ENCODE measurements at regions not wholly inside any gene's neighbourhood (a gene's known extent, or its start where the extent isn't known, plus 50 kb on each side); places are given as distances from the start of the nearest gene placed in this dataset.

DNA sequence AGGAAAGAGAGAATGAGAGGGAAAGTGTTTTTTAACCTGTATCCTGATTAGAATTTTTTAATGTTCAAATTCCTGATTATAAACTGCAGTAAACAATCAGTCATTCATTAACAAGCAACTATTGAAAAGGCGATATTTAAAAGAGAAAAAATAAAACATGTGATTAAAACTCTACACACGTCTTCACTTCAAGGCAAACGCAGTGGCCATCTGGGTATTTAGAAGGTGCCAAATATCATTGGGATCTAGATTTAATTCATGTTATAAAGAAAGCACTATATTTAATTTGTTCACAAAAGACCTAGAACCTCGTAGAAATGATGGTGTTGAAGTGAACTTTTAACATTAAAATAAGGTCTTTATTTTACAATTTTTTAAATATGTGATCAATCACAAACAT, 189.4 kb upstream of the KLF14 start:
- intact Hi-C loops (cut with DNase I) = no loop called here

DNA sequence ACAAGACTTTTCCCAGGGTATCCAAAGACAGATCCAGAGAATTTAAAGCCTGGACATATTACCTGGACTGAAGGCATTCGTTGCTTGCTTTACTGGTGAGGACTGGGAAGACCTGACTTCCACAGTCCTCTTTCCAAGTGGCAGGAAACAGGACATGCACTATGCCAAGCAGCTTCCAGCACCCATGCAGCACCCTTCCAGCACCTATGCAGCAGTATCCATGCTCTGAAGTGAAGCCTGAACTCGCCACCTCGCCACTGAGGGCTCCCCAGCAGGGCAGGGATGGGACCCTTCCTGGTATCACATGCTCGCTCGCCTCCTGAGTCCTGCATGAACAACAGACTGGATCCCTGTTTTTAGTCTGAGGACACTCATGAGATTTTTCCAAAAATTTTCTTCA, 189.9 kb upstream of the KLF14 start:
- no peaks in the 10 kb centered on the region for H3K9me3 ChIP-seq
- no peak overlapping the region for H3K4me3 ChIP-seq (replicated peaks in 1 of 3)
- TF ChIP-seq, protein P1, sequence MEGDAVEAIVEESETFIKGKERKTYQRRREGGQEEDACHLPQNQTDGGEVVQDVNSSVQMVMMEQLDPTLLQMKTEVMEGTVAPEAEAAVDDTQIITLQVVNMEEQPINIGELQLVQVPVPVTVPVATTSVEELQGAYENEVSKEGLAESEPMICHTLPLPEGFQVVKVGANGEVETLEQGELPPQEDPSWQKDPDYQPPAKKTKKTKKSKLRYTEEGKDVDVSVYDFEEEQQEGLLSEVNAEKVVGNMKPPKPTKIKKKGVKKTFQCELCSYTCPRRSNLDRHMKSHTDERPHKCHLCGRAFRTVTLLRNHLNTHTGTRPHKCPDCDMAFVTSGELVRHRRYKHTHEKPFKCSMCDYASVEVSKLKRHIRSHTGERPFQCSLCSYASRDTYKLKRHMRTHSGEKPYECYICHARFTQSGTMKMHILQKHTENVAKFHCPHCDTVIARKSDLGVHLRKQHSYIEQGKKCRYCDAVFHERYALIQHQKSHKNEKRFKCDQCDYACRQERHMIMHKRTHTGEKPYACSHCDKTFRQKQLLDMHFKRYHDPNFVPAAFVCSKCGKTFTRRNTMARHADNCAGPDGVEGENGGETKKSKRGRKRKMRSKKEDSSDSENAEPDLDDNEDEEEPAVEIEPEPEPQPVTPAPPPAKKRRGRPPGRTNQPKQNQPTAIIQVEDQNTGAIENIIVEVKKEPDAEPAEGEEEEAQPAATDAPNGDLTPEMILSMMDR (IDR thresholded peaks at IDR 0.05) = no peak
- TF ChIP-seq POLR2A (IDR thresholded peaks at IDR 0.05) = no peak
- DNase-seq = no peak
- H3K27me3 ChIP-seq = no peaks in the 10 kb centered on the region
- intact Hi-C loops (cut with DNase I) = no loop called here
- peak overlapping the region; percentile 95 to 97 (median 96) for H3K27ac ChIP-seq
- WGBS, 2 donors = 91% methylated on average over 5 of the region's 5 CpGs
- H3K4me1 ChIP-seq = peaks cover 85 to 94% of the 10 kb centered on the region in 2 donors
- no peaks in the 10 kb centered on the region for H3K36me3 ChIP-seq

More for the DNA sequence above, 189.4 kb upstream of the KLF14 start:
- TF ChIP-seq POLR2A (IDR thresholded peaks at IDR 0.05) = no peak
- TF ChIP-seq, protein P1 (IDR thresholded peaks at IDR 0.05) = no peak
- WGBS, 2 donors = 94 to 95% methylated on average over 4 of the region's 4 CpGs
- Histone ChIP-seq H3K27me3 (no peaks in the 10 kb centered on the region), H3K4me3 (replicated peaks in 1 of 3) (no peak overlapping the region), H3K9me3 (no peaks in the 10 kb centered on the region), H3K36me3 (no peaks in the 10 kb centered on the region), H3K4me1 (peaks cover 88 to 96% of the 10 kb centered on the region in 2 donors), H3K27ac (peak overlapping the region; percentile 95 to 97 (median 96))
- no peak for DNase-seq

DNA sequence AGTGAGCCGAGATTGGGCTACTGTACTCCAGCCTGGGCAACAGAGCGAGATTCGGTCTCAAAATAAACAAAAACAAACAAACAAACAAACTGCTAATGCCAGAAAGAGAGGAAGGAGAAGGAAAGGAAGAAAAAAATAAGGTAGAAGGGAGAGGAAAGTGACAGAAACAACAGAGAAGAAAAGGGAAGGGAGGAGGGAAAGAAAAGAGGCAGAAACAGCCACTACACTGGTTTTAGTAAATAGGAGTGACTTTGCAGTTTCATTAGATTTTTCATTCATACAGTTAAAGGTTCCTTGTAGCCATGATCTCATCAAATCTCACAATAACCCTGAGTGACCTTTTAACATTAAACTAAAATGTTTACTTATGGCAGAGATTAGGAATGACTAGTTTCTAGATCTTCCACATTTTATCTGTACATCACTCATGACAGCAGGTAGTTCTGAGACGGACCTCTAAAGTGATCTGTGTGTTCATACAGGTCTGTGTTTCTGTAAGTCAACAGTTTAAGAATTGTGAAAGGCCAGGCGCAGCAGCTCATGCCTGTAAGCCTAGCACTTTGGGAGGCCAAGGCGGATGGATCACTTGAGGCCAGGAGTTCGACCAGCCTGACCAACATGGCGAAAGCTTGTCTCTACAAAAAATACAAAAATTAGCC, 191.3 kb upstream of the KLF14 start:
- Histone ChIP-seq H3K27ac (peak overlapping the region; percentile 95 to 97 (median 96)), H3K36me3 (no peaks in the 10 kb centered on the region), H3K9me3 (no peaks in the 10 kb centered on the region), H3K27me3 (no peaks in the 10 kb centered on the region), H3K4me3 (replicated peaks in 1 of 3) (no peak overlapping the region), H3K4me1 (peaks cover 85 to 93% of the 10 kb centered on the region in 2 donors)
- peak; percentile 66 to 72 for DNase-seq
- intact Hi-C loops (cut with DNase I) = no loop called here
- 80% methylated on average over 8 of the region's 8 CpGs for WGBS, 2 donors
- TF ChIP-seq, protein P1 (IDR thresholded peaks at IDR 0.05) = no peak
- TF ChIP-seq POLR2A (IDR thresholded peaks at IDR 0.05) = no peak

DNA sequence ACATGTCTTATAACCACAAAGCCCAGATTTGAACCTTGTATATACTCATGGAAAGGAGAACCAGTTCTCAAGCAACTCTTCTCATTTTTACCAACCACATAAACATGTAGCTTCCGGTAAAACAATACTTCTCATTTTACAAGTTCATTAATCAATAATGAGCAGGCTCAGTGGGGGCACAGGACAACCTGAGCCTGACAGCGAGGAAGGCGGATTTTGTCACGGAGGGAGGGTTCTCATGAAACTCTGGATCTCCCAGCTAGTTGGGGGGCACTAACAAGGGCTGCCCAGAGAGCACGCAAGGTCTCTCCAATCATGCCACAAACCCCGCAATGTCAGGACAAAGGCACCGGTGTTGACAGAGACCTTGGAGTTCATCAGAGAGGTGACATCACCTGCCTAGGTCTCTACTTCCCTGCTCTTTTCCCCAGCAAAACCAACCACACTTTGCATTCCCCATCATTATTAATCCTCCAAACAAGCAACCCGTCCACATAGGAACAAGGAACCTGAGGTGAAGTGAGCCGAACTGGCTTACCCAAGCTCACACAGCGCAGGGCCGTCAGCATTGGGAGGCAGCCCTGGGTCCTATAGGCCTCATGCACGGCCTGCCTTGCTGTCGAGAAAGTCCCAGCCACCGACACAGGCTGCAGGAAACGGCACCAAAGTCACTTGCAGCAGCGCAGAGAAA, 192.1 kb upstream of the KLF14 start:
- H3K9me3 ChIP-seq = no peaks in the 10 kb centered on the region
- peaks cover 85 to 93% of the 10 kb centered on the region in 2 donors for H3K4me1 ChIP-seq
- H3K4me3 ChIP-seq (replicated peaks in 1 of 3) = no peak overlapping the region
- H3K27ac ChIP-seq = peak overlapping the region; percentile 95 to 97 (median 96)
- H3K36me3 ChIP-seq = no peaks in the 10 kb centered on the region
- TF ChIP-seq, protein P1 (IDR thresholded peaks at IDR 0.05) = no peak
- TF ChIP-seq POLR2A (IDR thresholded peaks at IDR 0.05) = no peak
- WGBS, 2 donors = 78 to 90% methylated on average over 16 of the region's 16 CpGs
- no peaks in the 10 kb centered on the region for H3K27me3 ChIP-seq
- no peak for DNase-seq
- intact Hi-C loops (cut with DNase I) = no loop called here

DNA sequence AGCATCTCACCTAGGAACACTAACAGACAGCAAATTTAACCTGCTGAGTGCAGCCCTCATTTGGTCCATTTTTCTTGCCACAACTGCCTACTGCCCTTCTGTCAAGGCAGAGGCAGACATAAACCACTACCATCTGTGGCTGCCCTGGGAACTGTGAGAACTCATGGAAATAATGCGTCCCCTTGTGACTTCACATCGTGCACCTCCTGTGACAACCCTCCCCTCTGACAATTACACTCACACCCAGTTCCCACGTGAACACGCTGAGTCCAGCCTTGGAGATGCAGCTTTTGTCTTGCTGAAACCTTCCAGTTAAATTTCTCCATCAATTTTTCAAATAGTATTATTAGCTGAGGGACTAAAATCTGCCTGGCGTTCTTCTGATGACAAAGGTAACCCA, 193.1 kb upstream of the KLF14 start:
- Histone ChIP-seq H3K4me3 (replicated peaks in 1 of 3) (no peak overlapping the region), H3K4me1 (peaks cover 80 to 95% of the 10 kb centered on the region in 2 donors)
- intact Hi-C loops (cut with DNase I) = no loop called here

More for the DNA sequence above, 193.1 kb upstream of the KLF14 start:
- no peak for DNase-seq
- Histone ChIP-seq H3K36me3 (no peaks in the 10 kb centered on the region), H3K27me3 (no peaks in the 10 kb centered on the region), H3K27ac (peak overlapping the region; percentile 84 to 97 (median 95)), H3K9me3 (no peaks in the 10 kb centered on the region)
- 84% methylated on average over 5 of the region's 5 CpGs for WGBS, 2 donors
- no peak for TF ChIP-seq POLR2A (IDR thresholded peaks at IDR 0.05)
- TF ChIP-seq, protein P1 (IDR thresholded peaks at IDR 0.05) = no peak
